ENCODE measurements at regions not wholly inside any gene's neighbourhood (a gene's known extent, or its start where the extent isn't known, plus 50 kb on each side); places are given as distances from the start of the nearest gene placed in this dataset.
"Not testable (repeated sequence)": the region's sequence is repeated elsewhere in the genome, so short reads cannot be mapped to it uniquely, and the experiment has no call there.

- DNase-seq, result not testable (repeated sequence)
Measured at GRCh38 chr17:18546514-18547398, 70.2 kb downstream of the LGALS9C start.

GRCh38 chr17:18557086-18557485 is 80.5 kb downstream of the LGALS9C start:
- not testable (repeated sequence) for DNase-seq

- peak; percentile 56 for DNase-seq
Measured at GRCh38 chr17:18563381-18564098, 80.7 kb downstream of the TBC1D28 start.

- peak; percentile 75 for DNase-seq
Measured at GRCh38 chr17:18564099-18564448, 80.1 kb downstream of the TBC1D28 start.

- DNase-seq, result not testable (repeated sequence)
Measured at GRCh38 chr17:18568108-18568995, 75.8 kb downstream of the TBC1D28 start.

- peak; percentile 75 for DNase-seq
Measured at GRCh38 chr17:18569489-18569913, 74.7 kb downstream of the TBC1D28 start.

- DNase-seq, result not testable (repeated sequence)
Measured at GRCh38 chr17:18572536-18572935, 71.7 kb downstream of the TBC1D28 start.

- not testable (repeated sequence) for DNase-seq
Measured at GRCh38 chr17:18574137-18574536, 70.1 kb downstream of the TBC1D28 start.
